Cerebellar cortex (tissue), 1 donor: ENCODE measurements at regions not wholly inside any gene's neighbourhood (a gene's known extent, or its start where the extent isn't known, plus 50 kb on each side); places are given as distances from the start of the nearest gene placed in this dataset.
"Not testable (repeated sequence)": the region's sequence is repeated elsewhere in the genome, so short reads cannot be mapped to it uniquely, and the experiment has no call there.

Source experiments
- DNase-seq: peaks from one replicate; pipeline ENCODE4 v3.0.0-alpha.2; 2015; ENCODE audit warnings: low spot score

- DNase-seq: not testable (repeated sequence)
These were observed 269.4 kb upstream of the FRG2C start for GRCh38 chr3:75394562-75395360.

GRCh38 chr3:75395580-75396315 lies 268.4 kb upstream of the FRG2C start:
- no peak for DNase-seq

GRCh38 chr3:75396316-75396802 lies 267.8 kb upstream of the FRG2C start:
- no peak for DNase-seq

- not testable (repeated sequence) for DNase-seq
These were observed 266.6 kb upstream of the FRG2C start for GRCh38 chr3:75397486-75397885.

GRCh38 chr3:75422101-75422945 lies 241.8 kb upstream of the FRG2C start:
- peak; percentile 4 for DNase-seq

GRCh38 chr3:75425379-75425778 lies 238.7 kb upstream of the FRG2C start:
- not testable (repeated sequence) for DNase-seq

- not testable (repeated sequence) for DNase-seq
These were observed 236.6 kb upstream of the FRG2C start for GRCh38 chr3:75427486-75427885.

- DNase-seq: not testable (repeated sequence)
These were observed 236.2 kb upstream of the FRG2C start for GRCh38 chr3:75427906-75428305.

GRCh38 chr3:75429561-75430220 lies 234.4 kb upstream of the FRG2C start:
- peak; percentile 50 for DNase-seq

- not testable (repeated sequence) for DNase-seq
These were observed 233.7 kb upstream of the FRG2C start for GRCh38 chr3:75430406-75430805.

- not testable (repeated sequence) for DNase-seq
These were observed 233.0 kb upstream of the FRG2C start for GRCh38 chr3:75431120-75431519.

GRCh38 chr3:75432466-75432865 lies 231.7 kb upstream of the FRG2C start:
- DNase-seq: not testable (repeated sequence)

GRCh38 chr3:75432885-75433284 lies 231.2 kb upstream of the FRG2C start:
- DNase-seq: not testable (repeated sequence)

GRCh38 chr3:75433295-75433694 lies 230.8 kb upstream of the FRG2C start:
- not testable (repeated sequence) for DNase-seq

- DNase-seq: peak; percentile 6
These were observed 229.7 kb upstream of the FRG2C start for GRCh38 chr3:75434276-75434912.

- peak; percentile 98 for DNase-seq
These were observed 229.0 kb upstream of the FRG2C start for GRCh38 chr3:75434913-75435793.

- not testable (repeated sequence) for DNase-seq
These were observed 228.2 kb upstream of the FRG2C start for GRCh38 chr3:75435794-75436400.

- not testable (repeated sequence) for DNase-seq
These were observed 223.1 kb upstream of the FRG2C start for GRCh38 chr3:75440986-75441385.

- DNase-seq: not testable (repeated sequence)
These were observed 219.5 kb upstream of the FRG2C start for GRCh38 chr3:75444634-75445033.
